ENCODE measurements at regions not wholly inside any gene's neighbourhood (a gene's known extent, or its start where the extent isn't known, plus 50 kb on each side); places are given as distances from the start of the nearest gene placed in this dataset.
A peak's percentile ranks its signal among the peaks of the same experiment; 100 is the strongest.
"Not testable (repeated sequence)": the region's sequence is repeated elsewhere in the genome, so short reads cannot be mapped to it uniquely, and the experiment has no call there.

DNA sequence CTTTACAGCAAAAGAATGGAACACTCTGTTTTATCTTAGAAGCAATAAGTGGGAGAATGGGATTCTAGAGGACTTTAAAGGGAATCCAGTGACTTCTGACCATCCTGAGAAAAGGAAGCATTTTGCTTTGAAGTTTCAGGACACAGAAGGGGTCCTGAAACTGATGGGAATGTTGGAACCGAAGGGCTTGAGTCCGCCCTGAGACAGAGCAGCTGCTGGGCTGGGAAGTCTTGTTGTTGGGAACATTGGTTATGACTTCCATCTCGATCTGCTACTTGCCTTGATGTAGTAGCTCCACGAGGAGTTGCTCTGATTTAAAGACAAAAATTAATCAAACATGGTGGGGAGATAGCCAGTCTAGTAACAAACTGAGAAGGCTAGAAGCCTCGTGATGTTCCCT is 177.6 kb downstream of the JCAD start:
- no peak for DNase-seq (ENCODE audit: low spot score)

- peak; percentile 87 for DNase-seq (ENCODE audit: low spot score)
Measured at GRCh38 chr10:29881336-29881771, 178.0 kb downstream of the JCAD start.

GRCh38 chr10:29880856-29881255 is 178.5 kb downstream of the JCAD start:
- DNase-seq (ENCODE audit: low spot score), result no peak

GRCh38 chr10:29879862-29880261 is 179.5 kb downstream of the JCAD start:
- no peak for DNase-seq (ENCODE audit: low spot score)

- no peak for DNase-seq (ENCODE audit: low spot score)
Measured at GRCh38 chr10:29878492-29878891, 180.9 kb downstream of the JCAD start.

DNA sequence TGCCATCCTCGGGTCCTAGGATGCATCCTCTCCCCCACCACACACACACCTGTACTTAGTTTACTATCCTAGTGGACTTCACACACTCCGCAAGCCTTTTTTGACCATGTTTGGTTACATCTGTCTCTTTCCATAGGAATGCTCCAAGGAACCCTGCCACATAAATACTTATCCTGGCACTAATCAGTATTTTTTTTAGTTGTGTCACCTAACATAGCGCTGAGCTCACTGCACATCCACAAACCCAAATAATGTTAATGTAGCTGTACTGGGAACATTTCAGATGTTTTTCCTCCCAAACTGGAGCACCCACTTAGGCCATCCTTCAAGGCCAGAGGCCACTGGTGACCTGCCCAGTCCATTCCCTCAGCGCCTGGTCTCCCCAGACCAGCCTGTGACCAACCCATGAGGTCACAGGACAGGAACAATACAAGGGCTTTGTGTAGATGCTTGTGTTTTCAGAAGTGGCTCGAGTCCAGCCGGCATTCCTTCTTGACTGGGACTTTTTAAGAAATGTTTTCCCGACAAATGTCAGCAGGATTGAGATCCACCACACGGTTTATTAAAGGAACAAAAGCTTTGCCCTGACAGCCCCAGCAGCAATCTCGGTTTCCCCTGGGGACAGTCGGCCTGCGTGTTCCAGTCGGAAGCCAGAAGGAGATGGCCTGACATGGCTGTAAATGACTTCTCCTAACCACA is 181.4 kb downstream of the JCAD start:
- DNase-seq (ENCODE audit: low spot score), result peak; percentile 32

DNA sequence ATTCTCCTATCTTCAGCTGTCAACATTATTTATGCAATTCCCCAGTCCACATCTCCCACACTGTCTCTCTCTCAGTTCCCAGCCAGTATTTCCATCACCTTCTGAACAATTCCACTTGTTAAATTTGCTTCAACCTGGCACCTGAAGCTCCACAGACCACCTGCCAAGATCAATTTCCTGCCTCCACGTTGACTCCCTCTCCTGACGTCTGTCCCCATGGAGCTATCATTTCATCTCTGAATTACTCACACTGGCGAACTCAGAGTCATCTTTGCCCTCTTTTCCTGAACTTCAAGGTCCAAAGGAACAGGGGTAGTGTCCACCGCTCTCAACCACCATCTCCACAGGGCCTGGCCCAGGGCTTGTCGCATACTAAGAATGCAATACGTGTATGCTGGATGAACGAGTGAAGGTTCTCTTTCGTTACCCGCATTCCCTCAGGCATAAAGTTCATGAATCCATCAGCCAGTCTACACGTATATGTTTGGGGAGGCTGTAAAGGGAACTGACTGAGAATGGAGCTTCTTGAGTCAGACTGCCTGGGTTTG is 183.3 kb downstream of the JCAD start:
- no peak for DNase-seq (ENCODE audit: low spot score)

DNA sequence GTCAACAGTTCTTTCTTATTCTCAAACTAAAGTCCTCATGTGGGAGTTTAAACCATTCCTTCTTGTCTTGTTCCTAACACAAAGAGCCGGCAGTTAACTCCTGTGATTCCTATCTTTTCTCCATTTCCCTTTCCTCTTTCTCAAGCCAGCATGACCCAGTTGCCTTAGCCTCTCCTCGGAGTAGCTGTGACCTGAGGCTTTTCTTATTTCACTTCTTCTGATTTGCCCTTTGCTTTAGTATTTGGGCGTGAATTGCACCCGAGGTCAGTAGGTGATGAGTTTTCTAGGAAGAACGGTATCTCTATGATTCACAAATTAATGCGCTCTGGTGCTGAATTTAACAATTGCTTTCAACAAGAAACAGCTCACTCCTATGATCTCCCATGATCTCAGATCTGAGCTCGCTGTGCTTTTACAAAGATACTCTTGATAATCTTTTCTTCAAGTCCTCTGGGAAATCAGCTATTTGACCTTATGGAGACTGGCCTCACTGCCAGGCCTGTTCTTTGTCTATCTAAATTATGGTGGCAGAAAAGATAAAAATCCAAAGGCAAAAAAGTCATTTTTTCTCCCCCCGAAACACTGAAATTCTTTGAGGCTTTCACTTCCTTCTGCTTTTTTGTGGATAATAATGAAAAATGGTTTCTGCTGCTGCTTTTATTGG is 184.6 kb downstream of the JCAD start:
- peak; percentile 97 for DNase-seq (ENCODE audit: low spot score)

GRCh38 chr10:29873941-29874484 is 185.4 kb downstream of the JCAD start:
- peak; percentile 82 for DNase-seq (ENCODE audit: low spot score)

DNA sequence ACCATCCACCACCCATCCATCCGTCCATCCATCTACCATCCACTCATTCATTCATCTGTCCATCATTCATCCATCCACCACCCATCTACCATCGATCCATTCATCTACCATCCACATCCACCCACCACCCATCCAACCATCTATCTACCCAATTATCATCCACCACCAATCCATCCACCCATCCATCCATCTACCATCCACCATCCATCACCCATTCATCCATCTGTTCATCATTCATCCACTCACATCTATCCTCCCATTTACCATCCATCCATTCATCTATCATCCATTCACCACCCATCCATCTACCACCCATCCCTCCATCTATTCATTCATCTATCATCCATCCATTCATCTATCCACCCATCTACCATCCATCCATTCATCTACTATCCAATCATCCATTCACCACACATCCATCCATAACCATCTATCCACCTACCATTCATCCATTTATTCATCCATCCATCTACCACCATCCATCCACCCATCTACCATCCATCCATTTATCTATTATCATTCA is 188.8 kb downstream of the JCAD start:
- no peak for DNase-seq (ENCODE audit: low spot score)

- DNase-seq (ENCODE audit: low spot score), result peak; percentile 55
Measured at GRCh38 chr10:29869593-29869992, 189.8 kb downstream of the JCAD start.

DNA sequence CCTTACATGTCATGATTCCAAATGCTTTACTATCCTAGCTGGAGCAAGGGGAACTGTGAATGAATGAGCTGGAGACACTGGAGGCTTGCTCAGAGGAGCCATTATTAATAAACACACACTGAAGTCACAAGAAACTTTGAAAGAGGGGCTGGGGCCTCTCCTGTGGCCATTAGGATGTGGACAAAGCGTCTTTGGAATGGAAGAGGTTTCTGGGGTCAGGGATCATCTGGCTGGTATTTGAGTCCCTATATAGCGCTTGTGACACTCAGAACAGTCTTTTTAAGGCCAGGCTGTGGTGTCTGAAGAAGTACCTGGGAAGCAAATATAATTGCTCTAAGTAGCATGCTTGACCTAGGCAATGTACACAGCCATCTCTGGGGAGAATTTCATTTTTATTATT is 193.0 kb downstream of the JCAD start:
- no peak for DNase-seq (ENCODE audit: low spot score)

DNA sequence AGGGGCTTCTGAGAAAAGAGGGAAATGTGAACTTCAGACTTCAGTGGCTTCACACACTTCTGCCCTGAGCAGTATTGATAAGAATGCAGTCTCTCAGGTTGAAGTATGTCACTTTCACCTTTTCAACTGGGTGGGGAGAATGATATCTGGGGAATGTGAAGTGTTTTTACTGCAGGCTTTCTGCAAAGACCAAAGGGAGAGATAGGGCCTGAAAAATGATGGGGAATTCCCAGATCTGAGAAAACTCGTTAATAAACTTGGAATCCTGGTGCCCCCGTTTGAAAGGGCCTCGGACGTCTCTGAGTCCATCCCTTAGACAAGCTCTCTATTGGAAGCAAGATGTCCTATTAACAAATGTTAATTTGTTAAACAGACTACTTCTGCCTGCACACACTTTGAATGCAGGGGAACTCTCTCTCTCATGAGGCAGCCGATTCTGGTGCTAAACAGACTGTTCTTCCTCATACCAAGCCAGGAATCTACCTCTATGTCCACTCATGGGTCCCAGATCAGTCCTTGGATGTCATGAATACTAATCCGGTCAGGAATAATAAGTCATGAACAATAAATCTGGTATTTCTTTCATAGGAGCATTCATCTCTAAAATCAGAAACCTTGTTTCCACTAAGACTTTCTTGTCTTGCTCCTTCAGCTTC is 193.6 kb downstream of the JCAD start:
- peak; percentile 81 for DNase-seq (ENCODE audit: low spot score)

DNA sequence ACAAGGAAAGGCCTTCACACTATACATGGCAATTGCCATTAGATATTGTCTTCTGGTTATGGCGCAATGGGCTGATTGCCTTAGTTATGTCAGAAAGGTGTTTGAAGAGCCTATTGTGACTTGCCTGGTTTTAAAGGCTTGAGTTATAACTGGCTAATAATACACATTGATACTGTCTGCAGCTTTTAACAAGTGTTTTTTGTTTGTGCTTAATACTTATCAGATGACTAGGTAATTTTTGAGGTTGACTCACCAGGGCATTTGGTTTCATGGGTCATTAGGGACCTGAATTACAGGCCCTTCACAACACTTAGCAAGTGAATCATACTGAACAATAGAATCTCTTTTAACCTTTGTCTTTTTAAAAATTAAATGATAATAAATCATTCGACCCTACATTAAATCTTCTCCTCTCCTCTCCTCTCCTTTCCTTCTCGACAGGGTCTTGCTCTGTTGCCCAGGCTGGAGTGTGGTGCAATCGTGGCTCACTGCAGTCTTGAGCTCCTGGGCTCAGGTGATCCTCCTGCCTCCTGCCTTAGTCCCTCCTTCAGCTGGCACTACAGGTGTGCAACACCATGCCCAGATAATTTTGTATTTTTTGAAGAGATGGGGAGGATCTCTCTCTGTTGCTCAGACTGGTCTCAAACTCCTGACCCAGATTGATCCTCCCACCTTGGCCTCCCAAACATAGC is 196.3 kb downstream of the JCAD start:
- no peak for DNase-seq (ENCODE audit: low spot score)

- DNase-seq (ENCODE audit: low spot score), result no peak
Measured at GRCh38 chr10:29861811-29862505, 197.4 kb downstream of the JCAD start.

DNA sequence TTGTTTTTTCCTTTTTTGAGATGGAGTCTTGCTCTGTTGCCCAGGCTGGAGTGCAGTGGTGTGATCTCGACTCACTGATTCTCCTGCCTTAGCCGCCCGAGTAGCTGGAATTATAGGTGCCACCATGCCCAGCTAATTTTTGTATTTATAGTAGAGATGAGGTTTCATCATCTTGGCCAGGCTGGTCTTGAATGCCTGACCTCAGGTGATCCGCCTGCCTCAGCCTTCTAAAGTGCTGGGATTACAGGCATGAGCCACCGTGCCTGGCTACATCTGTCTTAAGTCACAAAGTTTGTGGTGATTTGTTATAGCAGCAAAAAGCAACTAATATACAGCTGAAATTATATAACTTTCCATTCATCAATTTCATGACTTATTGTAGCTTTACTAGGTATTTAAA is 198.2 kb downstream of the JCAD start:
- DNase-seq (ENCODE audit: low spot score), result not testable (repeated sequence)

GRCh38 chr10:29860166-29860565 is 199.2 kb downstream of the JCAD start:
- DNase-seq (ENCODE audit: low spot score), result no peak

DNA sequence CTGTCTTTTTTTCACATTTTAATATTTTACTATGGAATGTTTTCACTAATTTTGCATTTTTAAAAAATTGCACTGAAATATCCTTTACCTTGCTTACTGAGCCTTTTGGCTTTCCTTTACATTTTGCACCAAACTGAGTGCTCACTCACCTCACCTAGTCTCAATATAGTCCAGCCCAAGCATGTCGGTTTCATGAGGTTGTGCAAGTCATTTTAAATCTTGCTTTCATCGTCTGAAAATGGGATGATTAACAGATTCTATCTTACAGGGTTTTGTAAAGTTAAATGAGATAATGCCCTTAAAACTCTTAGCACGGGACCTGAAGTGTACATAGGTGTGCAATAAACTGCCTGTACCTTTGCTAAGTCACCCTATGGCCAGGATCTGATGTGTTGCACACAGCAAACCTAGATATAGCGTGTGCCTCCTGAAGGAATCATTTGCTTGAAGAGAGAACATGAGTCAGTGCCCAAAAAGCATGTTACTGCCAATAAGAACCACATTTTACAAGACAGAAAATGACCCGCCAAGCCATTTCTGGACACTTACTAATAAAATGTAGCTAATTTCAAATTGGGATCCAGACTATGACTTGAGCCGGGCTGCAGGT is 199.8 kb downstream of the JCAD start:
- DNase-seq (ENCODE audit: low spot score), result no peak

GRCh38 chr10:29858702-29859267 is 200.6 kb downstream of the JCAD start:
- no peak for DNase-seq (ENCODE audit: low spot score)

Data from umbilical cord (tissue), 1 donor.